Mesothelial cell of epicardium (in vitro differentiated cells): ENCODE measurements at regions not wholly inside any gene's neighbourhood (a gene's known extent, or its start where the extent isn't known, plus 50 kb on each side); places are given as distances from the start of the nearest gene placed in this dataset.

Experiments used
- DNase-seq, 2 experiments: peaks; one replicate each; pipeline ENCODE4 v3.0.0; 2021; ENCODE audit warnings: low spot score in 2 of 2; ENCODE audit not compliant: unreplicated experiment in 2 of 2
- H3K27ac Mint-ChIP-seq: 2 replicates; pipeline ENCODE4 v1.8.0; 2021; ENCODE audit warnings: mixed read lengths
- H3K27me3 Mint-ChIP-seq: 2 replicates; pipeline ENCODE4 v1.8.0; 2021; ENCODE audit warnings: low read depth, mixed read lengths
- H3K36me3 Mint-ChIP-seq: 2 replicates; pipeline ENCODE4 v1.8.0; 2021; ENCODE audit warnings: mixed read lengths
- H3K4me1 Mint-ChIP-seq: 2 replicates; pipeline ENCODE4 v1.8.0; 2021; ENCODE audit warnings: mixed read lengths
- H3K4me3 Mint-ChIP-seq: 2 replicates; pipeline ENCODE4 v1.8.0; 2021; ENCODE audit warnings: mild to moderate bottlenecking, moderate library complexity, mixed read lengths
- H3K9me3 Mint-ChIP-seq: 2 replicates; pipeline ENCODE4 v1.8.0; 2021; ENCODE audit warnings: mixed read lengths
- CTCF ChIP-seq: fragments of 200-600 bp; sonication (generic); IDR thresholded peaks from one replicate; pipeline ENCODE4 v1.5.0; 2021; ENCODE audit warnings: antibody characterized with exemption; ENCODE audit not compliant: unreplicated experiment

DNA sequence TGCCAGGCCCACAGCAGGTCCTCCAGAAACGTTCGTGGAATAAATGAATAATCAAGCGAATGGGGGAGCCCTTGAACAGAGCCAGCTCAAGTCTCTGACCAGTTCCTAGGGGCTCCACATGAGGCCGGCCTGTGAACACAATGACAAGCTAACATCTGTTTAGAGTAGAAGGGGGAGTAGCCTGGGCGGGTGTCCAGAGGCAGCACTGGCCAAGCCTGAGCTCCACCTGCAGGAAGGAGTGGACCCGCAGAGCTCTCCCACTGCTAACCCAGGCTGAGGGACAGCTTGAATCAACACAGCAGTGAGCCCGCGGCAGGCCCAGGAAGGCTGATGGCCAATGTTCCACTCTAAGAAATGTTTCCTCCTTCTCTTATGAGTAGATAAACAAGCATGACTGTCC, 234.8 kb upstream of the RAB6C start:
- Mint-ChIP-seq H3K4me3 (no peak overlapping the region), H3K9me3 (peaks cover 18% of the 10 kb centered on the region), H3K36me3 (peaks cover 6% of the 10 kb centered on the region), H3K27me3 (no peaks in the 10 kb centered on the region), H3K4me1 (peaks cover 4% of the 10 kb centered on the region), H3K27ac (no peak overlapping the region)
- TF ChIP-seq CTCF = no peak
- DNase-seq = no peak

DNA sequence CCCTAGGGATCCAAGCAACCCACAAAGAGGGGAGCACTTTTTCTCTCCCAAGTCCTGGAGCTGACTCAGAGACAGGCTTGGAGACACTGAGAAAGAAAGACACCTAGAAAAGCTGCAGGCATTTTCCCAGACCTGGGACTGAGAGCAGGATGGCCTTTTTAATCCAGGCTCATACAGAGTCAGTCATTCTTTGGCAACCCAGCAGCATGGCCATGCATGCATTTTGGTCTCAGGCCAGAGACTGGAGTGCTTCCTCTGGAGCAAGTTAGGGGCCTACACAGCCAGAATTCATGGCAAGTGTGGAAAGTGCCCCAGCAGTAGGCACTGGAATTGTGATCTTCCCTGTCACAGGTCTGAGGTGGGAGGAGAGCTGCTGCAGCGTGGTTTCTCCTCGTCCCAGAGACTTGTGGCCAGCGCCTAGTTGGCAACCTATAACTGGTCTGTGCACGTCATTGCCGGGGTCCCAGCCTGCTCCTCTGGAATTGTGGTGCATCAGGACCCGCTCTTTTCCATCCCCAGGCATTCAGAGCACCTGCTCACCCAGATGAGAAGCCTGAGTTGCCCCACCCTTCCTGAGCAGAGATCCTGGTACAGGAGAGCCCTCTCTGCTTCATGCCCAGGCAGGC, 231.9 kb upstream of the RAB6C start:
- Mint-ChIP-seq H3K9me3 (peaks cover 32% of the 10 kb centered on the region), H3K36me3 (peaks cover 17% of the 10 kb centered on the region), H3K4me3 (no peak overlapping the region), H3K4me1 (peaks cover 13% of the 10 kb centered on the region), H3K27me3 (no peaks in the 10 kb centered on the region), H3K27ac (no peak overlapping the region)
- no peak for TF ChIP-seq CTCF
- no peak for DNase-seq

- peaks cover 32% of the 10 kb centered on the region for H3K9me3 Mint-ChIP-seq
- H3K4me1 Mint-ChIP-seq = peaks cover 18% of the 10 kb centered on the region
- H3K4me3 Mint-ChIP-seq = no peak overlapping the region
- H3K27ac Mint-ChIP-seq = no peak overlapping the region
- no peak for DNase-seq
- peaks cover 17% of the 10 kb centered on the region for H3K36me3 Mint-ChIP-seq
- TF ChIP-seq CTCF = no peak
- no peaks in the 10 kb centered on the region for H3K27me3 Mint-ChIP-seq
Measured at GRCh38 chr2:129748250-129748649, 231.2 kb upstream of the RAB6C start.

DNA sequence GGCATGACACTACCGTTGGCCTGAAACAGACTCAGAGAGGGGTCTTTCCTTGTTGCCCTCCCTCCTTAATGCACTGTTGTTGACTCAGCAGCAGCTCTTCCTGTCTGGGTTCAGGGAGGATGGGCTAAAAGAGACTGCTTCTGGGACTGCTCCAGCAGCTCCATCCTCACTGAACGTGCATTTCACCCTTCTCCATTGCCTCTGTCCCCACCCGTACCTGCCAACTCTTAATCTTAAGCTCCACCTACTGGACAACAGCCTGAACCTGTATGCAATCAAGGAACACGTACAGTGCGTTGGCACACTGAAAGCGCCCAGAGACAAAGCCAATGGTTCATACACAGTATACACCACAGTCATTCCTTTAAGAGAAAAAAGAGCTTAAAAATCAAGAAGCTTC, 230.8 kb upstream of the RAB6C start:
- H3K4me3 Mint-ChIP-seq = no peak overlapping the region
- H3K27ac Mint-ChIP-seq = peak overlapping the region; percentile 28
- H3K9me3 Mint-ChIP-seq = peaks cover 32% of the 10 kb centered on the region
- DNase-seq = peak in 1 of 2 experiments; percentile 30
- peaks cover 17% of the 10 kb centered on the region for H3K36me3 Mint-ChIP-seq
- no peak for TF ChIP-seq CTCF
- H3K4me1 Mint-ChIP-seq = peaks cover 20% of the 10 kb centered on the region
- no peaks in the 10 kb centered on the region for H3K27me3 Mint-ChIP-seq

DNA sequence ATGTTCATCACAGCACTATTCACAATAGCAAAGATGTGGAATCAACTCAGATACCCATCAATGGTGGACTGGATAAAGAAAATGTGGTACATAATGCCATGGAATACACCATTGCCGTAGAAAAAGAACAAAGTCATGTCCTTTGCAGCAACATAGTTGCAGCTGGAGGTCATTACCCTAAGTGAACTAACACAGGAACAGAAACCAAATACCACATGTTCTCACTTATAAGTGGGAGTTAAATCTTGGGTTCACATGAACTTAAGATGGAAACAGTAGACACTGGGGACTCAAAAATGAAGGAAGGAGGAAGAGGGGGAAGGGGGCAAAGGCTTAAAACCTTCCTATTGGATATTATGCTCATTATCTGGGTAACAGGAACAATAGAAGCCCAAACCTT, 228.1 kb upstream of the RAB6C start:
- Mint-ChIP-seq H3K36me3 (peaks cover 17% of the 10 kb centered on the region), H3K27me3 (no peaks in the 10 kb centered on the region), H3K4me1 (peaks cover 29% of the 10 kb centered on the region), H3K27ac (no peak overlapping the region), H3K9me3 (peaks cover 24% of the 10 kb centered on the region), H3K4me3 (no peak overlapping the region)
- DNase-seq = no peak
- no peak for TF ChIP-seq CTCF

DNA sequence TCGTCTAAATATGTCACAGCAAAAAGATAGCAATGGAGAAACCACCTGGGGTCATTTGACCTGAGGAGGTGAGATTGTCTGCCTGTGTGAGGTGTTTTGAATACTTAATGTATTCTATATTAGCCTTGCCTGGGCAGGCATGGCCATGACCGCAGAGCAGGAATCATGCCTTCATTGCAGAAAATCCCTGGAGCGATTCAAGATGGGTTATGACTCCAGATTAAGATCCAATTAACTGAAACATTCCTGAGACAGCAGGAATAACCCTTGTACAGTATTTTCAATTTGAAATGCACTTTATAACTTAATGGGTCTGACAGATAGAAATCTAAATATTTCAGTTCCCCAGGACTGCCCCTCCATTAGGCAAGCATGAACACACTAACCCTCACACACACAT, 227.3 kb upstream of the RAB6C start:
- no peak overlapping the region for H3K4me3 Mint-ChIP-seq
- peaks cover 17% of the 10 kb centered on the region for H3K36me3 Mint-ChIP-seq
- TF ChIP-seq CTCF = no peak
- no peaks in the 10 kb centered on the region for H3K27me3 Mint-ChIP-seq
- no peak for DNase-seq
- H3K27ac Mint-ChIP-seq = no peak overlapping the region
- peaks cover 36% of the 10 kb centered on the region for H3K4me1 Mint-ChIP-seq
- H3K9me3 Mint-ChIP-seq = peaks cover 21% of the 10 kb centered on the region
